DND-41 (cell line): ENCODE measurements at regions not wholly inside any gene's neighbourhood (a gene's known extent, or its start where the extent isn't known, plus 50 kb on each side); places are given as distances from the start of the nearest gene placed in this dataset.
"Not testable (repeated sequence)": the region's sequence is repeated elsewhere in the genome, so short reads cannot be mapped to it uniquely, and the experiment has no call there.

ENCODE experiments used
- ATAC-seq: fragments of 200-7000 bp; cut with Tn5 transposase; 3 replicates; pipeline ENCODE4 v1.9.1; 2021; ENCODE audit warnings: low read depth; ENCODE audit not compliant: insufficient read depth
- DNase-seq: peaks from one replicate; pipeline ENCODE4 v3.0.0-alpha.2; 2020
- H2AFZ ChIP-seq: 2 replicates; pipeline ENCODE4 v1.6.0; 2012; ENCODE audit warnings: low read depth, low read length
- H3K27ac ChIP-seq: 2 replicates; pipeline ENCODE4 v1.5.1; 2012; ENCODE audit warnings: low read length, inconsistent platforms
- H3K27me3 ChIP-seq: fragments of 200-600 bp; sonication (generic); 2 replicates; pipeline ENCODE4 v1.6.0; 2012; ENCODE audit warnings: low read length, mild to moderate bottlenecking, inconsistent platforms; ENCODE audit not compliant: insufficient read depth, poor library complexity
- H3K36me3 ChIP-seq: 2 replicates; pipeline ENCODE4 v1.5.1; 2012; ENCODE audit warnings: low read length, inconsistent platforms; ENCODE audit not compliant: insufficient read depth
- H3K4me1 ChIP-seq: 2 replicates; pipeline ENCODE4 v1.5.1; 2012; ENCODE audit warnings: mild to moderate bottlenecking, low read length; ENCODE audit not compliant: insufficient read depth
- H3K4me2 ChIP-seq: 2 replicates; pipeline ENCODE4 v1.6.0; 2012; ENCODE audit warnings: mild to moderate bottlenecking, moderate library complexity, low read length, inconsistent platforms; ENCODE audit not compliant: insufficient read depth
- H3K4me3 ChIP-seq, 2 experiments: fragments of 200-600 bp in 1 of 2; shearing (Covaris generic) in 1 of 2; 2 replicates each; pipeline ENCODE4 v1.5.1; 2012 to 2016; ENCODE audit warnings: inconsistent platforms in 2 of 2, low read length in 2 of 2, mild to moderate bottlenecking in 2 of 2, low read depth in 1 of 2, moderate library complexity in 1 of 2
- H3K79me2 ChIP-seq: 2 replicates; pipeline ENCODE4 v1.6.0; 2012; ENCODE audit warnings: low read length, inconsistent platforms; ENCODE audit not compliant: insufficient read depth
- H3K9ac ChIP-seq: 2 replicates; pipeline ENCODE4 v1.6.0; 2012; ENCODE audit warnings: low read depth, mild to moderate bottlenecking, inconsistent platforms, low read length, moderate library complexity
- H3K9me3 ChIP-seq: 2 replicates; pipeline ENCODE4 v1.5.1; 2012; ENCODE audit warnings: low read length, moderate library complexity, mild to moderate bottlenecking, inconsistent platforms; ENCODE audit not compliant: insufficient read depth, severe bottlenecking
- H4K20me1 ChIP-seq: 2 replicates; pipeline ENCODE4 v1.6.0; 2012; ENCODE audit warnings: low read length; ENCODE audit not compliant: insufficient read depth
- EZH2 ChIP-seq: IDR thresholded peaks from 3 replicates; pipeline ENCODE4 v1.6.1; 2012; ENCODE audit warnings: borderline replicate concordance, low read depth, mild to moderate bottlenecking, moderate library complexity, low read length, inconsistent platforms; ENCODE audit not compliant: severe bottlenecking
- TF ChIP-seq, protein P1 (sequence below): IDR thresholded peaks from 2 replicates; pipeline ENCODE4 v1.5.1; 2012; ENCODE audit warnings: borderline replicate concordance, low read length, moderate library complexity, mild to moderate bottlenecking; ENCODE audit not compliant: poor library complexity, severe bottlenecking; ENCODE audit errors: extremely low read depth

DNA sequence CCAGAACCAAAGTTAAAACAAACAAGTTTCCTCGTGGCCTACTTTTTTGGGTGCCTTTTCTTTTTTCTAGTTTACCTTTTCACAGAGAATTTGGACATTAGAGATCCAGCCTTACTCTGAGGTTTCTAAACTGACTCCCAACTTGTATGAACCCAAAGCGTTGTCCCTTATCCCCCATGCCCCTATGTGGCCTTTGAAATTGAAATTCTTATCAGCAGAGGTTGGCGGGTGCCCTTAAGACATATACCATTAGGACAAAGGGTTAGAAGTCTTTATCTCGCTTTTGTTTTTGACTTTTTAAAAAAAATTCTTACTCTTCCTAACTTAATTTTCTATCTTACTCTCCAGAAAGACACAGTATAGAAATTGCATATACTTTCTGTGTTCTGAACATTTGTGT, 76.3 kb upstream of the C7orf33 start:
- no peak overlapping the region for H3K9ac ChIP-seq
- no peaks in the 10 kb centered on the region for H3K4me1 ChIP-seq
- H3K79me2 ChIP-seq = no peaks in the 10 kb centered on the region
- no peak overlapping the region for H3K4me3 ChIP-seq
- peaks cover 8% of the 10 kb centered on the region for H3K27me3 ChIP-seq
- H3K4me2 ChIP-seq = no peak overlapping the region
- H2AFZ ChIP-seq = no peak overlapping the region
- TF ChIP-seq, protein P1, sequence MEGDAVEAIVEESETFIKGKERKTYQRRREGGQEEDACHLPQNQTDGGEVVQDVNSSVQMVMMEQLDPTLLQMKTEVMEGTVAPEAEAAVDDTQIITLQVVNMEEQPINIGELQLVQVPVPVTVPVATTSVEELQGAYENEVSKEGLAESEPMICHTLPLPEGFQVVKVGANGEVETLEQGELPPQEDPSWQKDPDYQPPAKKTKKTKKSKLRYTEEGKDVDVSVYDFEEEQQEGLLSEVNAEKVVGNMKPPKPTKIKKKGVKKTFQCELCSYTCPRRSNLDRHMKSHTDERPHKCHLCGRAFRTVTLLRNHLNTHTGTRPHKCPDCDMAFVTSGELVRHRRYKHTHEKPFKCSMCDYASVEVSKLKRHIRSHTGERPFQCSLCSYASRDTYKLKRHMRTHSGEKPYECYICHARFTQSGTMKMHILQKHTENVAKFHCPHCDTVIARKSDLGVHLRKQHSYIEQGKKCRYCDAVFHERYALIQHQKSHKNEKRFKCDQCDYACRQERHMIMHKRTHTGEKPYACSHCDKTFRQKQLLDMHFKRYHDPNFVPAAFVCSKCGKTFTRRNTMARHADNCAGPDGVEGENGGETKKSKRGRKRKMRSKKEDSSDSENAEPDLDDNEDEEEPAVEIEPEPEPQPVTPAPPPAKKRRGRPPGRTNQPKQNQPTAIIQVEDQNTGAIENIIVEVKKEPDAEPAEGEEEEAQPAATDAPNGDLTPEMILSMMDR = no peak
- no peak for TF ChIP-seq EZH2
- no peak overlapping the region for H3K27ac ChIP-seq
- DNase-seq = no peak
- H3K9me3 ChIP-seq = no peaks in the 10 kb centered on the region
- no peak for ATAC-seq
- no peaks in the 10 kb centered on the region for H4K20me1 ChIP-seq
- no peaks in the 10 kb centered on the region for H3K36me3 ChIP-seq

DNA sequence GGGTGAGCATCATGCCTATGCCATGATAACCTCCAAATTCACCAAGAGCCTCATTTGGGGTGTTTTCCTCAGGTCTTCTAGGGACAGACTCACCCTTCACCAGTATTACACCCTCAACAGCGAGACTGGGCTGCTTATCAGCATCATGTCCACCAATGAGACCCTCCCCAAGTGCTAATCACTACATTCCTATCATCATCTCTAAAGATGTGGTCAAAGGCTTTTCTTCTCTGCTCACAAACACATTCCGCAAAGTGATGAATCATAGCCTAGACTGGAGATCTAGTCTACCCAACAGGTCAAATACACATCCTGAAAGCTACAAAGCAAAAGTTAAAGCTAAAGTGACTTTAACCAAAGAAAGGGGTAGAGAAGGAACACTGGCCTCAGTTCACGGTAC, 75.3 kb upstream of the C7orf33 start:
- Histone ChIP-seq H3K4me2 (no peak overlapping the region), H4K20me1 (no peaks in the 10 kb centered on the region), H3K4me3 (no peak overlapping the region), H3K4me1 (no peaks in the 10 kb centered on the region), H3K36me3 (no peaks in the 10 kb centered on the region), H3K27me3 (peaks cover 8% of the 10 kb centered on the region), H2AFZ (no peak overlapping the region), H3K9ac (no peak overlapping the region), H3K79me2 (no peaks in the 10 kb centered on the region), H3K9me3 (no peaks in the 10 kb centered on the region), H3K27ac (no peak overlapping the region)
- TF ChIP-seq, protein P1 = no peak
- no peak for TF ChIP-seq EZH2
- no peak for DNase-seq
- no peak for ATAC-seq

DNA sequence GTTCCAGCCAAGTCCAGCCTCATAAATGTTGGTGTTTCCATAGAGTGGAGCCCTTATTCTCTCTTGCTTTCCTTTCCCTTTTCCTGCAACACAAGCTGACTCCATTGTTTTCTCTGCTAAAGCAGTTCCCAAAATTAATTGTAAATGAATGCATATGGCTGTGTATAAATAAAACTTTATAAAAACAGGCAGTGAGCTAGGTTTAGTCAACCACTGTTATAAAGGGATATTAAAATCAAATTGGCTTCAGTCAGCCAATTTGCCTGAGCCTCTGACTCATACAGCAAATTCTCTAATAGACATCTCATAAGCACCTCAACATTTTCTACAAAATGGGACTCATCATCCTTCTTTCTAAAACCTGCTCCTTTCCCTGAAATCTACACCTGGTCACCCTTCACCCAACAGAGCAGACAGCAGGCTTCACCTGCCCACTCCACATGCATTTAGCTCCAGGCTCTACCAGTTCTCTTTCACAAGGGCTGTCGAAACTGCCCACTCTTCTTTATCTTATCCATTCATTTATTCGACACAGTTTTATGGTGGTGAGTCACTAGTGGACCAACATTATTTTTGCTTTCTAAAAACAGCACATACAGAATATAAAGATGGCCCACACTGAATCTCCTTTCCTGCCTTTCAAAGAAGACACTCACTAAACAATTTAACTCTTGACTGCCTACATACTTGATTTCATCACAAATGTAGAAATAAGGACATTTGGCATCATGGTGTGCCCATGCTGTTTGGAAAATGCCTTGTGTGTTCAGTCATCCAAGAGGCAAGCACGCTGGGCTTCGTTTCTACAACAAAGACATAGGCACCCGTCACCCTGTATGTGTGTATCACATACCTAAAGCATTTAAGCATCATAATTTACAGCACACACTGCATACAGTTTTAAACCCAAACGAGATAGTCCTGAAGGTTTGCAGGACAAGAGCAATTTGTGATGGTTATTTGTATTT, 74.6 kb upstream of the C7orf33 start:
- Histone ChIP-seq H2AFZ (no peak overlapping the region), H3K27ac (no peak overlapping the region), H3K4me2 (no peak overlapping the region), H3K4me3 (no peak overlapping the region), H4K20me1 (no peaks in the 10 kb centered on the region), H3K4me1 (no peaks in the 10 kb centered on the region), H3K36me3 (no peaks in the 10 kb centered on the region), H3K9ac (no peak overlapping the region), H3K9me3 (no peaks in the 10 kb centered on the region), H3K79me2 (no peaks in the 10 kb centered on the region), H3K27me3 (peaks cover 11% of the 10 kb centered on the region)
- no peak for TF ChIP-seq EZH2
- TF ChIP-seq, protein P1 = no peak
- no peak for DNase-seq
- no peak for ATAC-seq

DNA sequence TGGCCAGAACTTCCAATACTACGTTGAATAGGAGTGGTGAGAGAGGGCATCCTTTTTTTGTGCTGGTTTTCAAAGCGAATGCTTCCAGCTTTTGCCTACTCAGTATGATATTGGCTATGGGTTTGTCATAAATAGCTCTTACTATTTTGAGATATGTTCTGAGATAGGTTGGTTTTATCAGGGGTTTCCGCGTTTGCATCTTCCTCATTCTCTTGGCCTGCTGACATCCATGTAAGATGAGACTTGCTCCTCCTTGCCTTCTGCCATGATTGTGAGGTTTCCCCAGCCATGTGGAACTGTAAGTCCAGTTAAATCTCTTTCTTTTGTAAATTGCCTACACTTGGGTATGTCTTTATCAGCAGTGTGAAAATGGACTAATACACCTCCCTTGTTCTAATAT, 71.2 kb upstream of the C7orf33 start:
- not testable (repeated sequence) for H3K4me3 ChIP-seq, H3K36me3 ChIP-seq, H3K9ac ChIP-seq, H3K4me2 ChIP-seq, H3K4me1 ChIP-seq, DNase-seq, H4K20me1 ChIP-seq, H3K79me2 ChIP-seq, H2AFZ ChIP-seq, H3K27ac ChIP-seq, ATAC-seq, H3K9me3 ChIP-seq
- H3K27me3 ChIP-seq = peaks cover 35% of the 10 kb centered on the region
